ENCODE measurements at regions not wholly inside any gene's neighbourhood (a gene's known extent, or its start where the extent isn't known, plus 50 kb on each side); places are given as distances from the start of the nearest gene placed in this dataset.
"Not testable (repeated sequence)": the region's sequence is repeated elsewhere in the genome, so short reads cannot be mapped to it uniquely, and the experiment has no call there.

DNA sequence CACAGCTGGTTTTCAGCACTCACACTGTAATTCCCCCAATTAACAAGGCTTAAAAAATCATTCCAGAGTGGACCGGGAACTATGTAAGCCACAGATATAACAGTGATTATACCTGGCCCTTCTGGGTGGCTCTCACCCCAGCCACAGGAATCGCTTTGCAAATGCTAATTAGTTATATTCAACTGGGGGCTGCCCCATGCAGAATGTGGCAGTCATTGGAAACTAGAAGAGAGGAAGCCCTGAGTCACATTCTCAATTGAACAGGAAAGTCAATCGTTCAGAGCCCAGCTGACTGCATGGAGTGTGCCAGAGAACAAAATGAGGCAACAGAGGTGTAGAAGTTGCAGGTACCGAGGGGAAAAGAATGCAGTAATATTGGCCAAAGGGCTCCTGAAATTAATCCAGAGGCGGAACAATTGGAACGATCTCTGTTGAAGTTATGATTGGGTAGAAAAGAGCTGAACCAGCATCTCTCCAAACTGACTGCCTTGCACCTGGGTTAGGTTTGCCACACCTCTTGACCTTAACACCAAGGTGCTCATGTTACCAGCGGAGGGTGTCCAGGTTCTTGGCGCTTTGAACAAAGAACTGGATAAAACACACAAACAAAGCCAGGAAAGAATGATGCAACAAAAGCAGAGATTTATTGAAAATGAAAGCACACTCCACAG lies 909.7 kb upstream of the AUTS2 start:
- DNase-seq = peak; percentile 90

DNA sequence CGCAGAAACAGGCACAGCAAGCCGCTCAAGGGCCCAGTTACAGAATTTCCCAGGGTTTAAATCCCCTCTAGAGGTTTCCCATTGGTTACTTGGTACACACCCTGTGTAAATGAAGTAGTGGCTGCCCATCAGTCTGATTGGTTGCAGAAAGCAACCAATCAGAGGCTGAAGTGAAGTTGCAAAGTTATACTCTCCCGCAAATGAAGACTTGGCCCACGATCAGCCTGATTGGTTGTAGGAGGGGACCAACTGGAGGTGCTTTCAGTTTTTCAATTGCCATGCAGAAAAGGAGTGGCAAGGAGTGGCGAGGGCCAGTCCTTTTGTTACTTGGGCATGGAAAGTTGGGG lies 909.2 kb upstream of the AUTS2 start:
- peak; percentile 90 for DNase-seq

DNA sequence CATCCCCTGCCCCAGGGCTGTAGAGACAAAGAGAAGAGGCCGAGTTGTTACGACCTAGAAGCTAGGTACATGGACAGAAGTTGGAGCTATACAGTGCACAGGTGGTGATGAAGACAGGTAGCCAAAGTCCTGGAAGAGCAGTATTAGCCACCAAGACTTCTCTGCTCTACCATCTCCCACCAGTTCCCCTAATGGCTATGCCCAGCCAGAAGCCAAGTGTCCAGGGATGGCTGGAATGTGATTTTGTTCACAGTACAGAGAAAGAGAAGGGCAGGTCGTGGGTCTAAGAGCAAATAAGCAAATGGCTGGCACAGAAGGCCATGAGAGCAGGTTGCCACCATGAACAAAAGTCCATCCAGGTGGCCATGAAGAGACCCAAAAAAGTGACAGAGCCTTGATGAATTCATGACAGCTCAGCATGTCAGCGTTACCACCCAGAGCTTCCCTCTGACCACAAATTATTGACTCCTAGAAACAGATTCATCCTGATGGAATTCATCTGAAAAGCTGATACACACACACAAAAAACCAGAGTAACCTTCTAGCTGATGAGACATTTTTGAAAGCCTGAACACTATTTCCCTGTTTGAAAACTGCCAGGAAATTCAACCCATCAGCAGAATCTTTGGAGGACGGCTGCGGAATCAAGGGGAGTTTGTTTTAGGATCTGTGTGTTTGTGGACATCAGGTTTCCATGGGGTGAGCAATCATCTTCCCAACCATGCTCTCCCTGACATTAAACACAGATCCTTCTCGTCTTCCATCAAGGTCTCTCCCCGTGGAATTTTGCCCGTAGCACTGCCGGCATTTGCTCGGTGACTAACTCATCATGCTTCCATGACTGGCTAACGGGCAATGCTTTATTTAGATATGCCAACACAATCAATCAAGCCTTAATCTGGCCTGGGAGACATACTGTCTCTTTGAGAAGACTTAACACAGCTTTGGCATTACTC lies 906.7 kb upstream of the AUTS2 start:
- no peak for DNase-seq

DNA sequence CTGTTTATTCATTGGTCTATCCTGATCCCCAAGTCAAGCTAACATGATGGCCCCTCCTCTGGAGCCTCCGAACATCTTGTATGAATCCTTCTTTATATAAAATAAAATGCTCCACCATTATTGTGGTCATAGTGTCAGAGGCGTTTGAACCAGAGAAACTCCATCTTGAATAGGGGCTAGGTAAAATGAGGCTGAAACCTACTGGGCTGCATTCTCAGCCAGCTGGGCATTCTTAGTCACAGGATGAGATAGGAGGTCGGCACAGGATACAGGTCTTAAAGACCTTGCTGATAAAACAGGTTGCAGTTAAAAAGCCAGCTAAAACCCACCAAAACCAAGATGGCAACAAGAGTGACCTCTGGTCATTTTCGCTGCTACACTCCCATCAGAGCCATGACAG lies 905.8 kb upstream of the AUTS2 start:
- no peak for DNase-seq

DNA sequence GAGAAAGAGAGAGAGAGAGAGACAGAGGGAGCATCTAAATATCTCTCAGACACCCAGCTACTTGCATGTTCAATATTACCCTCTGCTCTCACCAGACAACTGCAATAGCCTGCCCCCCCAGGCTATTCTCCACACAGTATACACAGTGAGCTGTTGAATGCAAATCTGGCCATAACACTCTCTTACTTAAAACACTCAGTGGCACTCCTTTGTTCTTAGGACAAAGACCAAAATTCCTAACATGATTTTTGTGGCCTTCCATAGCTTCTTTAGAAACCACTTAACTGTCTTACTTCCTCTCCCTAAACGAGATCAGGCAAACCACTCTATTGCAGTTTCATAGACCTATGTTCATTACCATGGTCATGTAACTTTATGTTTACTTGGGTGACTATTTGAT lies 903.6 kb upstream of the AUTS2 start:
- DNase-seq = no peak

GRCh38 chr7:68697796-68698280 lies 900.4 kb upstream of the AUTS2 start:
- DNase-seq = no peak

DNA sequence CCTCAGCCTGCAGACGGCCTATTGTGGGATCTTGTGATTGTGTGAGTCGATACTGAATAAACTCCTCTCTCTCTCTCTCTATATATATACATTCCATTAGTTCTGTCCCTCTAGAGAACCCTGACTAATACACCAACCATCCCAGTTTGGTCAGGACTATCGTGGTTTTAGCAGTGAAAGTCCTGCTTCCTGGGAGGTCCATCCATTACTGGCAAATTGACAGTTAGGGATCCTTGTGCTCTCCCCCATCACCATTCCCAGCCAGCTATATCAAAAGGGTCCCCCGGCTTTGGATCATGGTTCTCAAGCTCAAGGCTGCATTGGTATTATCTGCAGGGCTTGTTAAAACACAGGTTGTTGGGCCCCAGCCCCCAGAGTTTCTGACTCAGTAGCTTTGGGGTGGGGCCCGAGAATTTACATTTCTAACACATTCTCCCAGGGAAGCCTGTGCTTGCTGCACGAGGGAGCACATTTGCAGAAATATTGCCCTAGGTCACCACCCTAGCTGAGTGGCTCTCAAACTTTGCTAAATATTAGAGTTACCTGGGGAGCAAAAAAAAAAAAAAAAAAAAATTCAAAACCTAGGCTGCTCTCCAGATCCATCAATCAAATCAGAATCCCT lies 899.1 kb upstream of the AUTS2 start:
- DNase-seq = no peak

DNA sequence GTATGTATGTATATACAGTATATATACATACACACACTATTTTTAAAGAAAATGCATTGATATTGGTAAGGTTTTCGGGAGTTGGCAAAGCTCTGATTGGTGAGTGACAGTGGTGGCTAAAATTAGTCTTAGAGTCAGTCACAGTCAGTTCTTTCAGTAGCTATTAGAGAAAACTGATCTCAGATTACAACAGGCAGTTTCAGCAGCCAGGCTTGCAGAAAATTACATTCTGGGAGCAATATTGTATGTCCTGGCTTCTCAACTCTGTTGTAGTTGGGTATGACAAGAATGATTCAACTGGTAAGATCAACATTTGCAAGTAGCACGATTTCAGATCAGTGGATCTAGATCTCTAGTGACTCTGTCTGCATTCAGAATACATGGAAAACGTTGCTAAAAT lies 897.9 kb upstream of the AUTS2 start:
- DNase-seq = no peak

- DNase-seq = no peak
These were observed 892.0 kb upstream of the AUTS2 start for GRCh38 chr7:68706291-68706690.

DNA sequence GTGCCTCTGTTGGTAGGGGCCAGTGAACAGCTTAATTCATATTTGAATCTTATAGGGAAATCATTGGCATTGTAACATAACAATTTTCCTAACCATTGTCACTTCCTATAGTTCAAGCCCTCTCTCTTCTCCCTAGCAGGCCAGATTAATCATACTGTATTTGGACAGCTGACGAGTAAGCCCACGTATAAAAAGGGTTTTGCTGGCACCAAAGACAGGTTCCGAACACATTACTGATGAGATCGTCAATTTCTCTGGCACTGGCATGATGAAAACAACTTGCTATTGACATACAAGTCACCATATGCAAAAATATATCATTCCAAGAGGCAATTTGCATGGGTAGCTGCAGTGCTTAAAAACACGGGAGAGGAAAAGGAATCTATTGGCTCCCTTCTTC lies 891.1 kb upstream of the AUTS2 start:
- no peak for DNase-seq

- DNase-seq = no peak
These were observed 890.3 kb upstream of the AUTS2 start for GRCh38 chr7:68707958-68708357.

DNA sequence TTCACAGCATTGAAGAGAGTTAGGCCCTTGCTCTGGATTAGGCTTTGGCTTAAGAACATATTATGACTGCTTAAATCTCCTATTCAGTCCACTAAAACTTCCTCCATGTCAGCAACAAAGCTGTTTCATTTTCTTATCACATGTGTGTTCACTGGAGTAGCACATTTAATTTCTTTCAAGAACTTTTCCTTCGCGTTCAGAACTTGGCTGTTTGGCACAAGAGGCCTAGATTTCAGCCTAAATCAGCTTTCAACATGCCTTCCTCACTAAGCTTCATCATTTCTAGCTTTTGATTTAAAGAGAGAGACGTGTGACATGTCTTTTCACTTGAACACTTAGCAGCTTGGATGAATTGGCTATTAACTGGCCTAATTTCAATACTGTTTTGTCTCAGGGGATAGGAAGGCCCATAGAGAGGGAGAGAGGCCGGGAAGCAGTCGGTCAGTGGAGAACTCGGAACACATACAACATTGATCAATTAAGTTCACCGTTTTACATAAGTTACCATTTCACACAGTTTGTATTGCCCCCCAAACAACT lies 885.2 kb upstream of the AUTS2 start:
- DNase-seq = no peak

DNA sequence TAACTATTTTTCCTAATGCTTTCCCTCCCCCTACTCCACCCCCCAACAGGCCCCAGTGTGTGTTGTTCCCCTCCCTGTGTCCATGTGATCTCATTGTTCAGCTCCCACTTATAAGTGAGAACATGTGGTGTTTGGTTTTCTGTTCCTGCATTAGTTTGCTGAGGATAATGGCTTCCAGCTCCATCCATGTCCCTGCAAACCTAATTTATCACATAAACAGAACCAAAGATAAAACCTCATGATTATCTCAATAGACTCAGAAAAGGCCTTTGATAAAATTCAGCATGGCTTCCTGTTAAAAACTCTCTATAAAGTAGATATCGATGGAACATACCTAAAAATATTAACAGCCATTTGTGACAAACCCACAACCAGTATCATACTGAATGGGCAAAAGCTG lies 884.1 kb upstream of the AUTS2 start:
- not testable (repeated sequence) for DNase-seq

GRCh38 chr7:68715907-68716306 lies 882.4 kb upstream of the AUTS2 start:
- no peak for DNase-seq

DNA sequence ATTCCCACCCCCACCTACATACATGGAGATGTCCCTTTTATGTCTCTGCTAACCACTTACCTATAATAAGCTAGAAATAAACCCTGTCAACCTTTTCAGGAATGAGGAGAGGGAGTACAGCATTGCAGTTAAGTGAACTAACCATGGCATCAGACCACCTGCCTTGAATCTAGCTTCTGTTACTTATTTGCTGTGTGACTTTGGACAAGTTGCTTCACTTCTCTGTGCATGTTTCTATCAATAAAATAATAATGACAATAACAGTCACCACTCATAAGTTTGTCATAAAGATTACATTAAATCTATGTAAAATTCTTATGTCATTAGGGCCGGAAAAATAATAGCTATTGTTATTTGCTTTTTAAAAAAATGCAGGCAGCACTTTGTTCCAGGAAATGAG lies 881.1 kb upstream of the AUTS2 start:
- DNase-seq = no peak

DNA sequence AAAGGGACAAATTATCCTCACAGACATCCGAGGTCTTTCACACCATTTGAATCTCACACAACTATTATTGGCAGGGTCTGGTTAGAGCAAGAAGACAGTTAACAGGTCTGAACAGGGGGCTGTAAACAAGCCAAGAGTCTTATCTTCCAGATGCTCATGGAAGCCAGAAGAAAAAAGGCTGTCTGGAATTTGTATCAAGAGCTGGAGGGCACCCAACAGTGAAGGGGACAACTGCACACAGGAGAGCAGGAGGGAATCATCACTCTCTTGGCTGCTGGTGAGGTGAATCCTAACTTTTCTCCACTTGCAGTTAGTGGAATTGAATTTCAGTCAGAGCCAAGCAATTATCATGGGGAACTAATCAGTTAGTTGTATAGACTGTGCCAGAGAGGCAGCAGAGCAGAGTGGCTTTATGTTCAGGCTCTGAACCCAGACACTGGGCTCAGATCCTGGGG lies 880.2 kb upstream of the AUTS2 start:
- no peak for DNase-seq

DNA sequence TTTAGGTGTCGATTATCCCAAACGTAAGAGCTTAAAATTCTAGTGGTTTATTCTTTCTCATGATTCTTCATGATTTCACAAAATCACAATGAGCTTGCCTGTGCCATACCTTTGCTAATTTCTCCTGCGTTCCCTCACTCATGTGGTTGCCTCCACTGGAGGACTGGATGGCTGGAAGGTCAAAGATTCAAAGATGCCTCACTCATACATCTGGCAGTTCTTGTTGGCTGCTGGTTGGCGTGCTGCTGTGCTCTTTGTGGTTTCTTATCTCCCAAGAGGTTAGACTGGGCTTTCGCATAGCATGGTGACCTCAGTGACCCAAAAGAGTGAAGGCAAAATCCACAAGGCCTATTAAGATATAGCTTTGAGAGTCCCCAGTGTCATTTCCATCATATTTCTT lies 877.6 kb upstream of the AUTS2 start:
- no peak for DNase-seq

- DNase-seq = peak; percentile 54
These were observed 876.2 kb upstream of the AUTS2 start for GRCh38 chr7:68722044-68722443.

DNA sequence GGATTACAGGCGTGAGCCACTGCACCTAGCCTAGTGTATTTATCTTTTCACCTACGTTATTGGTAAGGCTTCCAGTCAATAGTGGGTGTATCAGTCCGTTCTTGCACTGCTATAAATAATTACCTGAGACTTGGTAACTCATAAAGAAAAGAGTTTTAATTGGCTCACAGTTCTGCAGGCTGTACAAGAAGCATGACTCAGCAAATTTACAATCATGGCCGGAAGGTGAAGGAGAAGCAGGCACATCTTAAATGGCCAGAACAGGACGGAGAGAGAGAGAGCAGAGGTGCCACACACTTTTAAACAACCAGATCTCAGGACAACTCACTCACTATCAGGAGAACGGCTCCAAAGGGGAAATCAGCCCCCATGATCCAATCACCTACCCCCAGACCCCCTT lies 873.3 kb upstream of the AUTS2 start:
- DNase-seq = no peak

DNA sequence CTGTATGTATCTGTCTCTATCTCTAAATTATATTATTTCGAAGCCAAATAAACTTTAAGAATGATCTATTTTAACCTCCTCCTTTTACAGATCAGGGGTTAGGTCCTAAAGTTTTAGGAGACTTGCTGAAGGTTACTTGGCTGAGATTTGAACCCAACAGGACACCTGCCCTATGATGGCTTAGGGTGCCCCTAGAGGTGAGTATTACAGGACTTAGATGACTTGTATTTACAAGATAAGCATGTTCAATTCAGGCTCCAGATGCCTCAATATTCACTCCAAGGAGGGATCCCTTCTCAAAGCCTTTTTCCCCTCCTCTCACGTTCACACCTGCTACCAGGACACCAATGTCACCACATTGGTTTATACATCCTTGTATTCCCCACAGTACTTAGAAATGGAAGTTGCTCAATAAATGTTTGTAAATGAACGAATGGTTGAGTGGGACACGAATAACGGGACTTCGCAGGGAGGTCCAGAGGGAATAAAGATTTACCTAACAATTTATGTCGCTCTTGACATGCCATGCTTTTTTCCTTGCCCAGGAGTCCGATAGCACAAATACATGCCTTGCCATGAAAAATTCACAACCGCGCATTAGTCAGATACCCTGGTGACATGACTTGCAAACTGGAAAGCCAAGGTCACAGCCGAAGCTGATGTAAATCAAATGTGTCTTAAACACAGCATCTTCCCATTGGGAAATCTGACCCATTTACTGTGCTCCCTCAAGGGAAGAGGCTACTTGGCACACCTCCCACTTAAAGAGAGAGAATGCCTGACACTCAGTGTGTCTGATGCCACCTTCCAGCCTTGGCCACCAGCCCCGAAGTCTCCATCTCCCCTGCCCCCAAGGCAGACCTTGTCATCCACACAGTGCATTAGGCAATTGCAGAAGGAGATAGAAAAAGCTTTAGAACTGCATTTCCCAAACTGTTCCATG lies 872.2 kb upstream of the AUTS2 start:
- DNase-seq = no peak

GRCh38 chr7:68728720-68729119 lies 869.6 kb upstream of the AUTS2 start:
- not testable (repeated sequence) for DNase-seq

DNA sequence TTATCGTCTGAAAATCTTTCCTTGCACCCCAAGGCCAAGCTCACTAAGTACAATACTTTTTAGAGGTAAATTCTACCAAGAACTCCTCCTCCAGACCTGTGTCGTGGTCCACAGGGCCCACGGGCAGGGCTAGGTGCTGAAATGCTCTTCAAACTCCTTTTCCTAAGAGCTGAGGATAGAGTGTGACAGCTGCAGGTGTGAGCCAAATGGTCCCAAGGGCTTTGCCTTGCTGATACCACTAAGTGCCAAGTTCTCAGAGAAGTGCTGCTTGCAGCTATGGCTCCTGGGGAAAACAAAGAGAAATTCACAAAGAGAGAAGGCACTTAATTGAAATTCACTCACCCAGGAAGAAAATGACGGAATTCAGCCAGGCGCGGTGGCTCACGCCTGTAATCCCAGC lies 868.9 kb upstream of the AUTS2 start:
- no peak for DNase-seq

Data from NCI-H510A treated with DMSO at 0.1 percent for 48 hours (cell line).